Stimulated activated CD8-positive, alpha-beta memory T cell treated with anti-CD3 and anti-CD28 coated beads, Interleukin-12 subunit alpha, Interleukin-12 subunit beta, amount 100 ng/mL, for 24 hours (primary cell): ENCODE measurements at regions not wholly inside any gene's neighbourhood (a gene's known extent, or its start where the extent isn't known, plus 50 kb on each side); places are given as distances from the start of the nearest gene placed in this dataset.
"Not testable (repeated sequence)": the region's sequence is repeated elsewhere in the genome, so short reads cannot be mapped to it uniquely, and the experiment has no call there.

ENCODE experiments used
- DNase-seq: peaks from one replicate; pipeline ENCODE4 v3.0.0-alpha.2; 2020; ENCODE audit errors: extremely low read depth

GRCh38 chr6:144768551-144769075 is 483.5 kb downstream of the UTRN start:
- DNase-seq, result no peak

- DNase-seq, result no peak
These were observed 484.0 kb downstream of the UTRN start for GRCh38 chr6:144769142-144769541.

- no peak for DNase-seq
These were observed 491.1 kb downstream of the UTRN start for GRCh38 chr6:144776031-144776819.

- DNase-seq, result no peak
These were observed 492.1 kb downstream of the UTRN start for GRCh38 chr6:144777249-144777648.

GRCh38 chr6:144778056-144778455 is 492.9 kb downstream of the UTRN start:
- no peak for DNase-seq

GRCh38 chr6:144778773-144779492 is 493.8 kb downstream of the UTRN start:
- DNase-seq, result no peak

GRCh38 chr6:144781836-144782235 is 496.7 kb downstream of the UTRN start:
- no peak for DNase-seq

- no peak for DNase-seq
These were observed 497.5 kb downstream of the UTRN start for GRCh38 chr6:144782634-144783033.

GRCh38 chr6:144785056-144785455 is 499.9 kb downstream of the UTRN start:
- DNase-seq, result no peak

GRCh38 chr6:144786825-144787224 is 501.7 kb downstream of the UTRN start:
- DNase-seq, result no peak

GRCh38 chr6:144793744-144794143 is 508.6 kb downstream of the UTRN start:
- DNase-seq, result no peak

- DNase-seq, result not testable (repeated sequence)
These were observed 509.9 kb downstream of the UTRN start for GRCh38 chr6:144795022-144795421.

GRCh38 chr6:144796070-144796469 is 510.9 kb downstream of the UTRN start:
- no peak for DNase-seq

GRCh38 chr6:144797881-144798589 is 512.9 kb downstream of the UTRN start:
- DNase-seq, result no peak

GRCh38 chr6:144804246-144804790 is 519.2 kb downstream of the UTRN start:
- DNase-seq, result no peak

GRCh38 chr6:144805049-144805448 is 519.9 kb downstream of the UTRN start:
- DNase-seq, result no peak

GRCh38 chr6:144806222-144806621 is 521.1 kb downstream of the UTRN start:
- DNase-seq, result no peak

GRCh38 chr6:144809120-144809519 is 524.0 kb downstream of the UTRN start:
- no peak for DNase-seq

GRCh38 chr6:144809969-144810368 is 524.8 kb downstream of the UTRN start:
- DNase-seq, result no peak

GRCh38 chr6:144811140-144811539 is 526.0 kb downstream of the UTRN start:
- no peak for DNase-seq

- DNase-seq, result no peak
These were observed 531.8 kb downstream of the UTRN start for GRCh38 chr6:144816936-144817335.

- no peak for DNase-seq
These were observed 535.1 kb downstream of the UTRN start for GRCh38 chr6:144820270-144820669.
